OCI-LY3 (cell line): ENCODE measurements at regions not wholly inside any gene's neighbourhood (a gene's known extent, or its start where the extent isn't known, plus 50 kb on each side); places are given as distances from the start of the nearest gene placed in this dataset.
A peak's percentile ranks its signal among the peaks of the same experiment; 100 is the strongest.

ENCODE experiments used
- H2AFZ ChIP-seq: fragments of 200-600, 300-600 bp; shearing (Covaris generic); 2 replicates; pipeline ENCODE4 v1.6.0; 2014; ENCODE audit warnings: antibody characterized with exemption, low read depth, low read length
- H3K27ac ChIP-seq: fragments of 200-600, 300-600 bp; sonication (generic); 2 replicates; pipeline ENCODE4 v1.5.1; 2014; ENCODE audit warnings: mild to moderate bottlenecking, low read length, moderate library complexity, mixed read lengths
- H3K27me3 ChIP-seq: fragments of 200-600, 300-600 bp; sonication (generic); 2 replicates; pipeline ENCODE4 v1.6.1; 2014; ENCODE audit warnings: low read depth, low read length, mixed read lengths
- H3K36me3 ChIP-seq: fragments of 200-600, 300-600 bp; sonication (generic); replicated peaks from 2 replicates; pipeline ENCODE3; 2014; ENCODE audit warnings: low read depth, low read length, mixed read lengths
- H3K4me1 ChIP-seq: fragments of 300-600, 200-600 bp; sonication (generic); 2 replicates; pipeline ENCODE4 v1.6.1; 2014; ENCODE audit warnings: low read length, mixed read lengths
- H3K4me2 ChIP-seq: fragments of 200-600, 300-600 bp; sonication (generic); 2 replicates; pipeline ENCODE4 v1.6.1; 2014; ENCODE audit warnings: low read length, mixed read lengths
- H3K4me3 ChIP-seq: fragments of 300-600, 200-600 bp; sonication (generic); 2 replicates; pipeline ENCODE4 v1.5.1; 2014; ENCODE audit warnings: antibody characterized with exemption, mild to moderate bottlenecking, low read length, moderate library complexity
- H3K79me2 ChIP-seq: fragments of 300-600, 200-600 bp; shearing (Covaris generic); 2 replicates; pipeline ENCODE4 v1.6.1; 2014; ENCODE audit warnings: mild to moderate bottlenecking, low read length, mixed read lengths
- H3K9ac ChIP-seq: fragments of 300-600, 200-600 bp; shearing (Covaris generic); 2 replicates; pipeline ENCODE4 v1.6.0; 2014; ENCODE audit warnings: mild to moderate bottlenecking, low read length, moderate library complexity
- H3K9me3 ChIP-seq: fragments of 200-600, 300-600 bp; shearing (Covaris generic); 2 replicates; pipeline ENCODE4 v1.6.1; 2014; ENCODE audit warnings: low read length, mixed read lengths; ENCODE audit not compliant: insufficient read depth
- H4K20me1 ChIP-seq: fragments of 200-600, 300-600 bp; sonication (generic); 2 replicates; pipeline ENCODE4 v1.6.1; 2016; ENCODE audit warnings: low read length, mixed read lengths; ENCODE audit not compliant: insufficient read depth
- EZH2phosphoT487 ChIP-seq: fragments of 200-600 bp; shearing (Covaris generic); IDR thresholded peaks from 2 replicates; pipeline ENCODE4 v1.6.1; 2018; ENCODE audit warnings: antibody characterized with exemption, mixed run types, low read depth
- TF ChIP-seq, protein P1 (sequence below): fragments of 200-600, 300-600 bp; sonication (generic); IDR thresholded peaks from 2 replicates; pipeline ENCODE4 v1.5.1; 2014; ENCODE audit warnings: antibody characterized with exemption, low read length, low read depth

DNA sequence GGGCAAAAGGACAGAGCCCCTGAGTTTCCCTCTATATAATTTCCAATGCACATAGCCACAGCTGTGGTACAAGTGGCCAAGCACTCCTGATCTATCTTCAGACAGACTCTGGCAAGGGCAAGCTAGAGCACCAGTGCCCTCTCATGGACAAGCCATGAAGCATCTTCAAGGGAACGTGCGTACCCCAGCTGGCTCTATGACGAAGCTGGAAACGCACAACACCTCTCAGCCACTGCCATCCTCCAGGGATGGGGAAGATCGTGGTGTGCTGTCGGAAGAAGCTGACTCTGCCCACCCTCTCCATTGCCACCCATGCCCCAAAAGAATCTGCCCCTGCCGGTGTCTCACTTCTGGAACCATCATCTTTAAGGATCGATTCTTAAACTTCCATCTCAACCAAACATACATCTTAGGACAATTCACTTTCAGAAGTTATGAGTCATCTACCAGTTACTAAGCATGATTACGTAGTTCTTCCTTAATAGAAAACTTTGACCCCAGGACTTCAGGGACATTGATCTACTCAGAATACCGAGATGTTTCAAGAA, 482.9 kb downstream of the AGTPBP1 start:
- H3K79me2 ChIP-seq, result no peaks in the 10 kb centered on the region
- TF ChIP-seq EZH2phosphoT487, result no peak
- TF ChIP-seq, protein P1, sequence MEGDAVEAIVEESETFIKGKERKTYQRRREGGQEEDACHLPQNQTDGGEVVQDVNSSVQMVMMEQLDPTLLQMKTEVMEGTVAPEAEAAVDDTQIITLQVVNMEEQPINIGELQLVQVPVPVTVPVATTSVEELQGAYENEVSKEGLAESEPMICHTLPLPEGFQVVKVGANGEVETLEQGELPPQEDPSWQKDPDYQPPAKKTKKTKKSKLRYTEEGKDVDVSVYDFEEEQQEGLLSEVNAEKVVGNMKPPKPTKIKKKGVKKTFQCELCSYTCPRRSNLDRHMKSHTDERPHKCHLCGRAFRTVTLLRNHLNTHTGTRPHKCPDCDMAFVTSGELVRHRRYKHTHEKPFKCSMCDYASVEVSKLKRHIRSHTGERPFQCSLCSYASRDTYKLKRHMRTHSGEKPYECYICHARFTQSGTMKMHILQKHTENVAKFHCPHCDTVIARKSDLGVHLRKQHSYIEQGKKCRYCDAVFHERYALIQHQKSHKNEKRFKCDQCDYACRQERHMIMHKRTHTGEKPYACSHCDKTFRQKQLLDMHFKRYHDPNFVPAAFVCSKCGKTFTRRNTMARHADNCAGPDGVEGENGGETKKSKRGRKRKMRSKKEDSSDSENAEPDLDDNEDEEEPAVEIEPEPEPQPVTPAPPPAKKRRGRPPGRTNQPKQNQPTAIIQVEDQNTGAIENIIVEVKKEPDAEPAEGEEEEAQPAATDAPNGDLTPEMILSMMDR, result peak; percentile 88
- H3K36me3 ChIP-seq, result no peaks in the 10 kb centered on the region
- H3K4me3 ChIP-seq, result peak overlapping the region; percentile 77
- H4K20me1 ChIP-seq, result no peaks in the 10 kb centered on the region
- no peak overlapping the region for H3K27ac ChIP-seq
- H3K27me3 ChIP-seq, result peaks cover 6% of the 10 kb centered on the region; the same call in 1 of the 2 replicates
- peak overlapping the region; percentile 97 for H3K4me2 ChIP-seq
- peak overlapping the region; percentile 89; the same call in 1 of the 2 replicates for H2AFZ ChIP-seq
- H3K9ac ChIP-seq, result peak overlapping the region; percentile 28; the same call in 1 of the 2 replicates
- peaks cover 14% of the 10 kb centered on the region for H3K4me1 ChIP-seq
- no peaks in the 10 kb centered on the region for H3K9me3 ChIP-seq

DNA sequence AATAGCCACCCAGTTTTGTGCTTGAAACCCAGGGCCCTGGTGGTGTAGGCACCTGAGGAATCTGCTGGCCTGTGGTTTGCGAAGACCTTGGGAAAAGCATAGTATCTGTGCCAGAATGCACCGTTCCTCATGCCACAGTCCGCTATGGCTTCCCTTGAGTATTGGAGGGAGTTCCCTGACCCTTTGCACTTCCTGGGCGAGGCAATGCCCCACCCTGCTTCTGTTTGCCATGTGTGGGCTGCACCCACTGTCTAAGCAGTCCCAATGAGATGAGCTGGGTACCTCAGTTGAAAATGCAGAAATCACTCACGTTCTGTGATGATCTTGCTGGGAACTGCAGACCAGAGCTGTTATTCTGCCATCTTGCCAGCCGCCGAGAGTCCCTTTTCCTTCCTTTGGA, 483.5 kb downstream of the AGTPBP1 start:
- no peaks in the 10 kb centered on the region for H3K9me3 ChIP-seq
- H4K20me1 ChIP-seq, result no peaks in the 10 kb centered on the region
- no peaks in the 10 kb centered on the region for H3K36me3 ChIP-seq
- no peaks in the 10 kb centered on the region for H3K79me2 ChIP-seq
- peaks cover 6% of the 10 kb centered on the region; the same call in 1 of the 2 replicates for H3K27me3 ChIP-seq
- 0 out of 2 replicates have a peak overlapping the region, but pooled peaks have one; percentile 29 for H2AFZ ChIP-seq
- H3K4me3 ChIP-seq, result no peak overlapping the region
- no peak for TF ChIP-seq EZH2phosphoT487
- TF ChIP-seq, protein P1, result no peak
- peak overlapping the region; percentile 97 for H3K4me2 ChIP-seq
- H3K4me1 ChIP-seq, result peaks cover 14% of the 10 kb centered on the region
- no peak overlapping the region for H3K27ac ChIP-seq
- no peak overlapping the region for H3K9ac ChIP-seq

DNA sequence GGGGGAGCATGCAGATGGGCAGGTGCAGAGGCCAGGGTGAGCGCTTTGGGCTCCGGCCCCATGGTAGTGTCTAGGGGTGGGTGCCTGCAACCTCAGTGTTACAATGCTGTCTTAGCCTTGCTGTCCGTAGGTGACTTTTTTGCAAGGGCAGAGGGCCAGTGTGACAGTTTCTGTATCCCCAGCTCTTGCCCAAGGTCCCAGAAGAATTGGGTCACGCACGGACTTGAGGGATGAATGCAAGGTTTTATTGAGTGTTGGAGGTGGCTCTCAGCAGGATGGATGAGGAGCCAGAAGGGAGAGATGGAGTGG, 492.5 kb downstream of the AGTPBP1 start:
- Histone ChIP-seq H3K4me2 (no peak overlapping the region), H3K4me1 (no peaks in the 10 kb centered on the region), H2AFZ (no peak overlapping the region), H3K9me3 (no peaks in the 10 kb centered on the region), H3K36me3 (no peaks in the 10 kb centered on the region), H3K4me3 (no peak overlapping the region), H4K20me1 (no peaks in the 10 kb centered on the region), H3K79me2 (no peaks in the 10 kb centered on the region), H3K9ac (no peak overlapping the region), H3K27ac (no peak overlapping the region), H3K27me3 (peaks cover under 1% of the 10 kb centered on the region; the same call in 1 of the 2 replicates)
- no peak for TF ChIP-seq EZH2phosphoT487
- TF ChIP-seq, protein P1, result no peak

DNA sequence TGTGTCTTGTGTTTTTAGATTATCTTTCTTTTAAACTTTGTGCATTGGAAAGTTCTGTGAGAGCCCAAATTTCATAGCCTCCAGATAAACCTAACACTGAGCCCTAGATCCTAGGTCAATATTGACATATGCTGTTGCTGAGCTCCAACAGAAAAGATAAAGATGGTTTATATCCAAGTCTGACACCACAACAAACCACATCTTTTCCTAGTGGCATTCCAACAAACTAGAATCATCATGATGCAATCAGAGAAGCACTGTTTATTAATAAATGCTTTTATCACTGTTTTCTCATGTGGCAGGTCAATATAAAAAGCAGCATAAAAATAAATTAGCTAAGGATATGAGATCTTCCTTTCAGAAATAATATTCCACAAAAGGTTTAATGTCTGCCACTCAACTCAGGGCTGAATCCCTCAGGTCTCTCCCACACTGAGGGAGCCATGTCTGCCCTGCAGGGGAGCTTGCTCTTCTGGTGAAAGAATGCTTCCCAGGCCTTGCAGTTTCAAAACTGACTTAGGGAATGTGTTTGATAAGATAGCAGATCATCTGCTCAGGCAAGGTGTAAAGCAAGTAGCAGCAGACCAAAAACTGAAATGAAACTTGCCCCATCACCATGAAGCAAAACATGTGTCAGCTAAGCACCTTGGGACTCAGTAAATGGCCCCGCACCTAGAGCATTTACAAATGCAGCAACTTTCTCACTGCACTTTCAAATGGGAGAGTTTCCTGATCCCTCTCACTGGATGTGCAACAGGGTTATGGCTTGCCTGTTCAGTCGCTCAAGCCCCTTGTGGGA, 493.0 kb downstream of the AGTPBP1 start:
- Histone ChIP-seq H3K4me1 (no peaks in the 10 kb centered on the region), H3K4me2 (no peak overlapping the region), H3K36me3 (no peaks in the 10 kb centered on the region), H3K27ac (no peak overlapping the region), H3K9me3 (no peaks in the 10 kb centered on the region), H3K79me2 (no peaks in the 10 kb centered on the region), H3K9ac (no peak overlapping the region), H2AFZ (no peak overlapping the region), H4K20me1 (no peaks in the 10 kb centered on the region), H3K27me3 (peaks cover 3% of the 10 kb centered on the region; the same call in 1 of the 2 replicates), H3K4me3 (no peak overlapping the region)
- TF ChIP-seq EZH2phosphoT487, result no peak
- TF ChIP-seq, protein P1, result no peak
